ENCODE measurements at regions not wholly inside any gene's neighbourhood (a gene's known extent, or its start where the extent isn't known, plus 50 kb on each side); places are given as distances from the start of the nearest gene placed in this dataset.

- Mint-ChIP-seq H3K27ac (no peak overlapping the region), H3K27me3 (ENCODE audit: low read depth in 3 of 3) (peaks cover 1 to 3% (median 1%) of the 10 kb centered on the region in 3 donors), H3K4me1 (peaks cover 24% of the 10 kb centered on the region), H3K9me3 (peaks cover 0 to 10% (median 1%) of the 10 kb centered on the region in 7 donors), H3K36me3 (peaks cover 0 to 6% of the 10 kb centered on the region in 2 donors), H3K4me3 (no peak overlapping the region)
- H3K4me2 ChIP-seq (replicated peaks; ENCODE audit: extremely low read depth, low read length, poor library complexity, severe bottlenecking) = no peak overlapping the region
- WGBS (ENCODE audit: insufficient coverage) = 59% methylated on average over 3 of the region's 3 CpGs
- no peaks in the 10 kb centered on the region for H3K27me3 ChIP-seq (ENCODE audit: control insufficient read depth in 2 of 2, insufficient read depth in 2 of 2, low read length in 2 of 2)
- intact Hi-C loops (cut with micrococcal nuclease) = loop anchor here in 1 of 2 donors (10.0 kb wide), 1 partner anchor 51 kb away; no protein-coding TSS in a partner anchor
- H4K20me1 ChIP-seq (ENCODE audit: insufficient read depth, low read length) = no peaks in the 10 kb centered on the region
- DNase-seq = no peak
- no peak overlapping the region for H3K9ac ChIP-seq (ENCODE audit: insufficient read depth, low read length, poor library complexity, severe bottlenecking)
- no peaks in the 10 kb centered on the region for H3K9me3 ChIP-seq (replicated peaks in 1 of 2; ENCODE audit: control insufficient read depth in 1 of 2, insufficient read depth in 1 of 2, low read length in 2 of 2)
- H3K79me2 ChIP-seq (ENCODE audit: insufficient read depth, low read length) = no peaks in the 10 kb centered on the region
- H3K36me3 ChIP-seq (replicated peaks in 1 of 2; ENCODE audit: control insufficient read depth in 1 of 2, insufficient read depth in 2 of 2, low read length in 2 of 2) = no peaks in the 10 kb centered on the region
- no peak overlapping the region for H2AFZ ChIP-seq (ENCODE audit: insufficient read depth, low read depth, low read length, poor library complexity, severe bottlenecking)
- no peak overlapping the region for H3K4me3 ChIP-seq (replicated peaks in 1 of 3; ENCODE audit: low read depth in 2 of 3, low read length in 3 of 3)
- TF ChIP-seq CTCF (IDR thresholded peaks at IDR 0.05) = no peak
- H3K27ac ChIP-seq (ENCODE audit: low read depth in 1 of 2, low read length in 2 of 2) = no peak overlapping the region
- peaks cover 16 to 21% of the 10 kb centered on the region in 2 donors for H3K4me1 ChIP-seq (ENCODE audit: control insufficient read depth in 1 of 2, insufficient read depth in 2 of 2, low read length in 2 of 2)
Measured at GRCh38 chr12:3945671-3946070, 72.5 kb upstream of the PARP11 start.

GRCh38 chr12:3944620-3945019 lies 71.4 kb upstream of the PARP11 start:
- Histone ChIP-seq H3K79me2 (ENCODE audit: insufficient read depth, low read length) (no peaks in the 10 kb centered on the region), H4K20me1 (ENCODE audit: insufficient read depth, low read length) (no peaks in the 10 kb centered on the region), H3K9me3 (replicated peaks in 1 of 2; ENCODE audit: control insufficient read depth in 1 of 2, insufficient read depth in 1 of 2, low read length in 2 of 2) (no peaks in the 10 kb centered on the region), H3K4me1 (ENCODE audit: control insufficient read depth in 1 of 2, insufficient read depth in 2 of 2, low read length in 2 of 2) (peaks cover 16 to 21% of the 10 kb centered on the region in 2 donors), H3K9ac (ENCODE audit: insufficient read depth, low read length, poor library complexity, severe bottlenecking) (no peak overlapping the region), H2AFZ (ENCODE audit: insufficient read depth, low read depth, low read length, poor library complexity, severe bottlenecking) (no peak overlapping the region), H3K27me3 (ENCODE audit: control insufficient read depth in 2 of 2, insufficient read depth in 2 of 2, low read length in 2 of 2) (no peaks in the 10 kb centered on the region), H3K27ac (ENCODE audit: low read depth in 1 of 2, low read length in 2 of 2) (no peak overlapping the region), H3K4me2 (replicated peaks; ENCODE audit: extremely low read depth, low read length, poor library complexity, severe bottlenecking) (no peak overlapping the region), H3K36me3 (replicated peaks in 1 of 2; ENCODE audit: control insufficient read depth in 1 of 2, insufficient read depth in 2 of 2, low read length in 2 of 2) (no peaks in the 10 kb centered on the region), H3K4me3 (replicated peaks in 1 of 3; ENCODE audit: low read depth in 2 of 3, low read length in 3 of 3) (no peak overlapping the region)
- Mint-ChIP-seq H3K9me3 (peaks cover 0 to 10% (median 1%) of the 10 kb centered on the region in 7 donors), H3K27me3 (ENCODE audit: low read depth in 3 of 3) (peaks cover 1 to 2% (median 1%) of the 10 kb centered on the region in 3 donors), H3K4me3 (no peak overlapping the region), H3K27ac (no peak overlapping the region), H3K4me1 (peaks cover 24% of the 10 kb centered on the region), H3K36me3 (peaks cover 0 to 6% of the 10 kb centered on the region in 2 donors)
- no peak for DNase-seq
- intact Hi-C loops (cut with micrococcal nuclease) = loop anchor here in 1 of 2 donors (10.0 kb wide), 1 partner anchor 50 kb away; no protein-coding TSS in a partner anchor
- WGBS (ENCODE audit: insufficient coverage) = no CpG with 5 or more reads among the region's 1 CpG
- no peak for TF ChIP-seq CTCF (IDR thresholded peaks at IDR 0.05)
